Right lung (tissue), 2 donors: ENCODE measurements at regions not wholly inside any gene's neighbourhood (a gene's known extent, or its start where the extent isn't known, plus 50 kb on each side); places are given as distances from the start of the nearest gene placed in this dataset.
"Not testable (repeated sequence)": the region's sequence is repeated elsewhere in the genome, so short reads cannot be mapped to it uniquely, and the experiment has no call there.

Source experiments
- DNase-seq, 2 donors: peaks; one replicate each; pipeline ENCODE4 v3.0.0-alpha.2; 2013

- no peak for DNase-seq
Measured at GRCh38 chr21:27571706-27572105, 604.8 kb upstream of the ADAMTS5 start.

DNA sequence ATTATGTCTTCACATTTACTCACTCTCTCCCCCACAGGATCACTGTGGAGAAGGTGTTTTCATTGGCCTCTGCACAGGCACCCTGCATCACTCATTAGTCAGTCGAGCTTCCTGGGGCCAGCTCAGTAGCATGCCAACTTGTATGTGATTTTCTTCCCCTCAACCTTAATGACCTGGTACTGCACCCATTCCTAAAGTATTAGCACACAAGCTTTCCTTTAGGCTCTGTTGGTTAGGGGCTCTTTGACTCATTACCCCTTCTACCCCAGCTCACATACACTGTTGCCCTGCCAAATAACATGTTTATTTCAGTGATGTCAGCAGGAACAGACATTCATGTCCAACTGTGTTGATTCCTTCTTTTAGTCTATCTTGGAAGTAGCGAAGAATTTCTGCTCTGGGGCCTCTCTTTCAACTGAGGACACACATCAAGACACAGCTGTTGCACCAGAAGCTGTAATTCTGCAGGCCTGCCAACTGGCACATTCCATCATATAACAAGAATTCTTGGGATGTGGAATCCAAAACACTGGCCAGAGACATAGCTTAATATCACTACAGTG lies 603.5 kb upstream of the ADAMTS5 start:
- DNase-seq = peak; percentile 79 to 82

- no peak for DNase-seq
Measured at GRCh38 chr21:27569831-27570230, 602.9 kb upstream of the ADAMTS5 start.

- no peak for DNase-seq
Measured at GRCh38 chr21:27569091-27569490, 602.2 kb upstream of the ADAMTS5 start.

GRCh38 chr21:27567381-27567780 lies 600.5 kb upstream of the ADAMTS5 start:
- DNase-seq = no peak

DNA sequence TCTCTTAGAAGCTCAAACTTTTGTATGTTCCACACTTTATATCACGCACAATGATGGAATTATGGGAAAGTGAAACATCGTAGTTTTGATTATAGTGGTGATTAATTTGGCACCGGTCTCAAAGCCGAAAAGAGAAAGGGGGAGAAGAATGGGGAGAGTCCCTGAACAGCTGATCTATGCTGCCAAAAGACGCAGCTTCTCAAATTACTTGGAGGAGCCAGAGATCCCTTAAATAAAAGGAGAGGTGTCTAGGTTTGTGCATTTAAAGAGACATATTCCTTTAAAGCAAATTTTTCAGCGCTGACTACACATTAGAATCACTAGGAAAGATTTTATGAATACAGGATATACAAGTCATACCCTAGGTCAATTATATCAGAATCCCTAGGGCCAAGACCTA lies 599.6 kb upstream of the ADAMTS5 start:
- DNase-seq = no peak

DNA sequence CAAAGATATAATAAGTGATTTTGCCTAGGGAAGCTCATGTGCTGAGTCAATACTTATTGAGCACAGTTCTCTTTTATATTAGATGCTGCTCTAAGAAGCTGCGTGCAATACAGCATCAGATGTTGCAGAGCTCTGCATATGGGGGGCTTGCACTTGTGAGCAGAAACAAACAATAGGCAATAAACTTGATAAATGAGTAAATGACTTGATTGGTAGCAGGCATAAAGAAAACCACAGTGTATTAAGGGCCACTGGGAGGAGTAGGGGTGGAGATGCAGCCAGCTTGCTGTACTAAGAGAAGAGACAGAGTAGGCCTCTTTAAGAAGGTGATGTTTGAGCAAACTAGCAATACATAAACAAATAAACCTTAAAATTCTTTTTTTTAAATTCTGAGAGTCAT lies 598.5 kb upstream of the ADAMTS5 start:
- no peak for DNase-seq

GRCh38 chr21:27564684-27565301 lies 597.9 kb upstream of the ADAMTS5 start:
- DNase-seq = no peak

- no peak for DNase-seq
Measured at GRCh38 chr21:27562303-27562702, 595.4 kb upstream of the ADAMTS5 start.

DNA sequence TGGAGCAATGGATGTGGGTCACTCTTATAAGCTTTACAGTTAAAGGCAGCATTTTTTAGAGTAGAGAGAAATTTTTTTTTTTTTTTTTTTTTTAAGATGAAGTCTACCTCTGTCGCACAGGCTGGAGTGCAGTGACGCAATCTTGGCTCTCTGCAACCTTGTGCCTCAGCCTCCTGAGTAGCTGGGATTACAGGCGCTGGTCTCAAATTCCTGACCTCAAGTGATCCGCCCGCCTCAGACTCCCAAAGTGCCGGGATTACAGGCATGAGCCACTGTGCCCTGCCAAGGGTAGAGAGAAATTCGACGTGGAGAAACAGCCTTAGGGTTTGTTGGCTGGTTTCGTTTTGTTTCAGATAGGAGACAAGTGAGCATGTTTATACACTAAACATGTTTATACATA lies 594.2 kb upstream of the ADAMTS5 start:
- no peak for DNase-seq

- no peak for DNase-seq
Measured at GRCh38 chr21:27557356-27557755, 590.5 kb upstream of the ADAMTS5 start.

- no peak for DNase-seq
Measured at GRCh38 chr21:27555996-27556395, 589.1 kb upstream of the ADAMTS5 start.

GRCh38 chr21:27550287-27550686 lies 583.4 kb upstream of the ADAMTS5 start:
- peak; percentile 56 to 77 for DNase-seq

- DNase-seq = peak; percentile 52 to 58
Measured at GRCh38 chr21:27548486-27548885, 581.6 kb upstream of the ADAMTS5 start.

DNA sequence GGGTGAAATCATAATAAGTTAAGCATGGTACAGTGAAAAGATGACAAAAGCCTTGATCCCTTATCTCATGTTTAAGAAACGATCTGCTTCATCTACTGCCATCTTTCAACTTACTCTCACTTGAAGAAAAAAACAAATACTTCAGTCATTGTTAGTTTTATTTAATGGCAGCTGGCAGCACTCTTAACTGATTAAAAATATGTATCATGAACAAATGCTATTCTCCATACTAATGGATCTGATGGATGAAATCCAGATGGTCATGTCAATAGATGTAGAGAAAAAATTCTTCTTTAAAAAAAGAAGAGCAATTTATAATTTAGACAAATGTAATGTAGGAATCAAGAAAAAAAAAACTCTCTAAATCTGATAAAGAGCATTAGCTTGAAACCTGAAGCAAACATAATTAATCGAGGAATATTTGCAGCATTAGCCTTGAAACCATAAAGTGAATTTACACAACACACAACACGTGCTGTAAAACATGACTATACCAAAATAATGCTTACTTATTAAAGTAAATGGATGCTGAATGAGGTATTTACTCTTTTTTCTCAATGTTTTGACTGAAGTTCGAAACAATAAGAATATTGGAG lies 579.0 kb upstream of the ADAMTS5 start:
- no peak for DNase-seq

DNA sequence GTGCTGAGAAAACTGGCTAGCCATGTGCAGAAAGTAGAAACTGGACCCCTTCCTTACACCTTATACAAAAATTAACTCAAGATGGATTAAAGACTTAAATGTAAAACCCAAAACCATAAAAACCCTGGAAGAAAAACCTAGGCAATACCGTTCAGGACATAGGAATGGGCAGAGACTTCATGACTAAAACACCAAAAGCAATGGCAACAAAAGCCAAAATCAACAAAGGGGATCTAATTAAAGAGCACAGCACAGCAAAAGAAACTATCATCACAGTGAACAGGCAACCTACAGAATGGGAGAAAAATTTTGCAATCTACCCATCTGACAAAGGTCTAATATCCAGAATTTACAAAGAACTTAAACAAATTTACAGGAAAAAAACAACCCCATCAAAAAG lies 575.2 kb upstream of the ADAMTS5 start:
- not testable (repeated sequence) for DNase-seq

- DNase-seq = no peak
Measured at GRCh38 chr21:27536319-27536718, 569.4 kb upstream of the ADAMTS5 start.

DNA sequence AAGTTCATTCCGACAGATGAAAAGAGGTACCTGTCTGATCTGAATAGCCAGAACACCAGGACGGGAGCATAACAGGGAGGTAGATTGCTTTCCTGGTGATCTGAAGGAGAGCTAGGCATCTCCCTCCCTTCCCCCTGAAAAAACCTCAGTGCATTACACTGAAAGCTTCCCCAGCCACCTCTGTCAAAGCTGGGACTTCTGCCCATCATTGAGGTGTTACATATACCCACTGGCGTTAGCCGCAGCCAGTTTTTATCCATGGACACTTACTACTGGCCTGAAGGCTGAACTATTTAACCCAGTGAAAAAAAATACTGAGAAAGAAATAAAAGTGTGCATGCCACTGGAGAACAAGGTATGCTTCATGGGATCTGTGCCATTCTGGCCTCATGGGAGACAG lies 568.3 kb upstream of the ADAMTS5 start:
- no peak for DNase-seq

GRCh38 chr21:27534206-27534605 lies 567.3 kb upstream of the ADAMTS5 start:
- DNase-seq = no peak

DNA sequence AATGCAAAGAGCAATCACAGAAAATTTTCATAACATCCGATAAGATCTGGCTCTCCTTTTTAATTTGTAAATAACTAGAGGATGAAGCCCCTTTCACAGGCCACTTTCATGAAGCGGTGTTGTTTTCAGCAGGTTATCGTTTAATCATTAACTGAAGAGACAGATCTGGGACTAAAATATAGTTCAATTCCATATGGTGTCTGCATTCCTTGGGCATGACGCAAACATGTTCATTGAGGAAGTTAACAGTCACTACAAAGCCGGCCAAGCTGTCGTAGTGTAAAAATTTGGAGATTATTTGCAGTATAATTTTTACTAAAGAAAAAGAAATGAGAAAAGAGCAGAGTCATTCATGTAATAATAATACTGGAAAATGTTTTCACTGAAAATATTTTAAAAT lies 565.2 kb upstream of the ADAMTS5 start:
- DNase-seq = no peak

- no peak for DNase-seq
Measured at GRCh38 chr21:27528697-27529096, 561.8 kb upstream of the ADAMTS5 start.

- DNase-seq = no peak
Measured at GRCh38 chr21:27526451-27526850, 559.6 kb upstream of the ADAMTS5 start.

- no peak for DNase-seq
Measured at GRCh38 chr21:27525780-27526179, 558.9 kb upstream of the ADAMTS5 start.

GRCh38 chr21:27519361-27519760 lies 552.5 kb upstream of the ADAMTS5 start:
- no peak for DNase-seq
